T-cell (primary cell): ENCODE measurements at regions not wholly inside any gene's neighbourhood (a gene's known extent, or its start where the extent isn't known, plus 50 kb on each side); places are given as distances from the start of the nearest gene placed in this dataset.

Experiments
- ATAC-seq, 4 experiments: fragments of 200-7000 bp in 3 of 4; fragments of 150-1000 bp in 1 of 4; cut with Tn5 transposase; replicated peaks in 1 of 4; 1 replicate in 3 of 4; 2 replicates in 1 of 4; pipeline ENCODE4 v1.10.0; 2021; ENCODE audit warnings: moderate library complexity in 3 of 4, mild to moderate bottlenecking in 2 of 4, moderate number of reproducible peaks in 1 of 4
- CTCF ChIA-PET, 2 donors: fragments of 300-600 bp; sonication (Branson Sonifier 250); formaldehyde crosslinking; loops; one replicate each; lab custom pipeline; 2022; ENCODE audit warnings: antibody characterized with exemption in 2 of 2; lab: Charles Lee
- POLR2A ChIA-PET, 2 donors: fragments of 300-600 bp; sonication (Branson Sonifier 250); formaldehyde crosslinking; loops; one replicate each; lab custom pipeline; 2022; ENCODE audit warnings: antibody characterized with exemption in 2 of 2; lab: Charles Lee
- DNase-seq, 35 experiments: peaks; one replicate each; pipeline versions ENCODE4 v3.0.0 to v3.0.0-alpha.2; 2013 to 2023
- H3K27ac ChIP-seq: one replicate; pipeline ENCODE4 v1.5.1; 2013; ENCODE audit warnings: low read length
- H3K27me3 ChIP-seq, 2 experiments: replicated peaks in 1 of 2; 1 replicate in 1 of 2; 2 replicates in 1 of 2; pipeline versions ENCODE4 v1.6.1 to v1.7.0; 2013; ENCODE audit warnings: low read length in 1 of 2, mixed read lengths in 1 of 2; ENCODE audit not compliant: control insufficient read depth in 2 of 2, insufficient read depth in 2 of 2; ENCODE audit errors: extremely low read depth in 1 of 2
- H3K36me3 ChIP-seq, 2 donors: 1 replicate in 1 of 2; 2 replicates in 1 of 2; pipeline versions ENCODE4 v1.6.1 to v1.7.0; 2013; ENCODE audit warnings: low read length in 1 of 2; ENCODE audit not compliant: control insufficient read depth in 2 of 2, insufficient read depth in 1 of 2; ENCODE audit errors: extremely low read depth in 1 of 2
- H3K4me1 ChIP-seq, 2 experiments: 1 replicate in 1 of 2; 2 replicates in 1 of 2; pipeline versions ENCODE4 v1.6.1 to v1.7.0; 2013; ENCODE audit warnings: low read length in 2 of 2, mixed read lengths in 1 of 2; ENCODE audit not compliant: insufficient read depth in 2 of 2, control insufficient read depth in 1 of 2; ENCODE audit errors: extremely low read depth in 1 of 2
- H3K4me3 ChIP-seq, 2 donors: 1 replicate in 1 of 2; 2 replicates in 1 of 2; pipeline versions ENCODE4 v1.5.1 to v1.7.0; 2013; ENCODE audit warnings: mild to moderate bottlenecking in 2 of 2, low read length in 1 of 2, moderate library complexity in 1 of 2; ENCODE audit not compliant: control insufficient read depth in 1 of 2; ENCODE audit errors: extremely low read depth in 1 of 2
- H3K9me3 ChIP-seq: 2 replicates; pipeline ENCODE4 v1.7.0; 2013
- H3K27ac Mint-ChIP-seq, 2 donors: one replicate each; pipeline ENCODE4 v1.8.0; 2020 to 2021; ENCODE audit warnings: mild to moderate bottlenecking in 2 of 2, mixed read lengths in 2 of 2
- H3K27me3 Mint-ChIP-seq, 2 donors: one replicate each; pipeline ENCODE4 v1.8.0; 2021 to 2022; ENCODE audit warnings: mixed read lengths in 2 of 2
- H3K36me3 Mint-ChIP-seq: one replicate; pipeline ENCODE4 v1.8.0; 2021; ENCODE audit warnings: mixed read lengths
- H3K4me1 Mint-ChIP-seq, 3 donors: one replicate each; pipeline ENCODE4 v1.8.0; 2020 to 2022; ENCODE audit warnings: mixed read lengths in 3 of 3, mild to moderate bottlenecking in 1 of 3
- H3K4me3 Mint-ChIP-seq, 3 donors: one replicate each; pipeline ENCODE4 v1.8.0; 2020 to 2022; ENCODE audit warnings: mild to moderate bottlenecking in 3 of 3, mixed read lengths in 3 of 3, moderate library complexity in 3 of 3
- H3K9me3 Mint-ChIP-seq, 3 donors: one replicate each; pipeline ENCODE4 v1.8.0; 2020 to 2022; ENCODE audit warnings: mixed read lengths in 3 of 3
- WGBS: methylation state at CpG from one replicate; pipeline ENCODE4 v1.1.5; 2013; ENCODE audit warnings: missing lambda C conversion rate; ENCODE audit not compliant: insufficient coverage; 5-methylcytosine and 5-hydroxymethylcytosine counted together

DNA sequence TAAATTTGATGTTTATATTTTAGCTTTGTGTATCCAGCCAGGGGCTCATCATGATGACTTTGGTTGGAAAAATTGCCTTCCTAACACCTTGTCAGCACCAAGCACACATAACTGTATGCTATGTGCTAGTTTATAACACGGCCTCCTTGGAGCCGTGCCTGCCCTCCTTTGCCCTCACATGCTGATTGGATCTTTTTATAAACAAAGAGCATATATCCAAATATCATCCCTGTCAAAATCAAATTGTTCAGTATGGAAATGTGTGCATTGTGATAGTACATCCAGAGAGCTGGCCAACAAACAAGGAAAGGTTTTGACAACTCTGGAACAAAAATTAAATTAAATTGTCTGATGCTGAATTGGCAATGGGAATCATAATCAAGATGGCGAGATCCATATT, 241.5 kb downstream of the DCDC2C start:
- H3K27me3 Mint-ChIP-seq = peaks cover 4 to 6% of the 10 kb centered on the region in 2 donors
- H3K36me3 Mint-ChIP-seq = no peaks in the 10 kb centered on the region
- ChIA-PET POLR2A (no interaction called here), CTCF (no interaction called here)
- no peaks in the 10 kb centered on the region for H3K9me3 ChIP-seq
- H3K4me1 ChIP-seq = no peaks in the 10 kb centered on the region
- H3K27me3 ChIP-seq = peaks cover 0 to 15% of the 10 kb centered on the region in 2 experiments
- H3K4me3 Mint-ChIP-seq = no peak overlapping the region
- no peak overlapping the region for H3K27ac ChIP-seq
- 100% methylated on average over 1 of the region's 3 CpGs for WGBS
- no peak for DNase-seq
- H3K4me3 ChIP-seq = no peak overlapping the region
- no peak overlapping the region for H3K27ac Mint-ChIP-seq
- ATAC-seq = no peak
- peaks cover 2 to 10% (median 5%) of the 10 kb centered on the region in 3 donors for H3K9me3 Mint-ChIP-seq
- no peaks in the 10 kb centered on the region for H3K36me3 ChIP-seq
- no peaks in the 10 kb centered on the region for H3K4me1 Mint-ChIP-seq

DNA sequence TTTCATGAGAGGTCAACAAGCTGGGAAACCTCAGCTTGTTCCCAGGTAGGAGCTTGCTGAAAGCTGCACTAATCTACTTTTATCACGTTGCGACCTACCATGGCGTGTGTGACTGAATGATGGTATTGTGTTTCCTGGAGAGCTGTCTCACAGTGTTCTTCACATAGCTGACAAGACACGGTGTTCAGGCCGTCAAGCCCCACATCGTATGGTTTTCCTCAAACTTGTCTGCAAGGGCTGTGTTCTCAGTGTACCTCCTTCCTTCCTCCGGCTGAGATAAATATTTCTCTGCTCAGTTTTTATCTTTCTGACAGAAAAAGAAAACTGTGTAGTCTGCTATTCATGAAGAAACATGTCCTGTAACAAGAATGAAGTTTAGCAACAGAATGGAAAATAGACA, 244.8 kb downstream of the DCDC2C start:
- no peak overlapping the region for H3K27ac Mint-ChIP-seq
- no peak for DNase-seq
- POLR2A ChIA-PET = no interaction called here
- CTCF ChIA-PET = no interaction called here
- H3K9me3 ChIP-seq = no peaks in the 10 kb centered on the region
- peaks cover 2% of the 10 kb centered on the region in 2 donors for H3K27me3 Mint-ChIP-seq
- no peaks in the 10 kb centered on the region for H3K36me3 ChIP-seq
- H3K27me3 ChIP-seq = peaks cover 0 to 2% of the 10 kb centered on the region in 2 experiments
- H3K4me3 ChIP-seq = no peak overlapping the region
- no peaks in the 10 kb centered on the region for H3K36me3 Mint-ChIP-seq
- WGBS = 78% methylated on average over 6 of the region's 7 CpGs
- no peak for ATAC-seq
- no peaks in the 10 kb centered on the region for H3K4me1 ChIP-seq
- H3K4me3 Mint-ChIP-seq = no peak overlapping the region
- H3K9me3 Mint-ChIP-seq = peaks cover 2 to 10% (median 8%) of the 10 kb centered on the region in 3 donors
- no peak overlapping the region for H3K27ac ChIP-seq
- no peaks in the 10 kb centered on the region for H3K4me1 Mint-ChIP-seq

DNA sequence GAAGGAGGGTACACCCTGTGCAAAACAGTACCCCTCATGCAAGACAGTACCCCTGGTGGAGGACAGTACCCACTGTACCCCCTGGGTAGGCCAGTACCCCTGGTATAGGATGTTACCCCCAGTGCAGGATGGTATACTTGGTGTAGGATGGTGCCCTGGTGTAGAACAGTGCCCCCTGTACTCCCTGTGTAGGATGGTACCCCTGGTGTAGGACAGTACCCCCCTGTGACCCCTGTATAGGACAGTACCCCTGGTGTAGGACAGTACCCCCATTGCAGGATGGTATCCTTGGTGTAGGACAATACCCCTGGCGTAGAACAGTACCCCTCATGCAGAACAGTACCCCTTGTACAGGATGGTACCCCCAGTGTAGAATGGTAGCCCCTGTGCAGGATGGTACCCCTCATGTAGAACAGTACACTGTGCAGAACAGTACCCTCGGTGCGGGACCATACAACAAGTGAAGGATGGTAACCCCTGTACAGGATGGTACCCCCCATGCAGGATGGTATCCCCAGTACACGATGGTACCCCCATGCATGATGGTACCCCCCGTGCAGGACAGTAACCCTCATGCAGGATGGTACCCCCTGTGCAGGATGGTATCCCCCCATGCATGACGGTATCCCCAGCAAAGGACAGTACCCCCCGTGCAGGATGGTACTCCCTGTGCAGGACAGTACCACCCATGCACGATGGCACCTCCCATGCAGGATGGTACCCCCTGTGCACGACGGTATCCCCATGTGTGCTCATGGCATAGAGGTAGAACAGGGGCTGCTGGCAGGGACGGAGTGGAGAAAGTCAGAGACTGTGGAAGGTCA, 248.0 kb downstream of the DCDC2C start:
- Mint-ChIP-seq H3K27me3 (peaks cover 0 to 3% of the 10 kb centered on the region in 2 donors), H3K27ac (no peak overlapping the region), H3K36me3 (no peaks in the 10 kb centered on the region), H3K4me1 (no peaks in the 10 kb centered on the region), H3K4me3 (no peak overlapping the region), H3K9me3 (peaks cover 0 to 8% (median 2%) of the 10 kb centered on the region in 3 donors)
- WGBS = 89% methylated on average over 10 of the region's 11 CpGs
- no peak for DNase-seq
- no peaks in the 10 kb centered on the region for H3K27me3 ChIP-seq
- ATAC-seq = peak in 1 of 4 experiments; percentile 10
- no peaks in the 10 kb centered on the region for H3K36me3 ChIP-seq
- no peaks in the 10 kb centered on the region for H3K4me1 ChIP-seq
- H3K9me3 ChIP-seq = no peaks in the 10 kb centered on the region
- no peak overlapping the region for H3K4me3 ChIP-seq
- no peak overlapping the region for H3K27ac ChIP-seq
- ChIA-PET CTCF (no interaction called here), POLR2A (no interaction called here)

DNA sequence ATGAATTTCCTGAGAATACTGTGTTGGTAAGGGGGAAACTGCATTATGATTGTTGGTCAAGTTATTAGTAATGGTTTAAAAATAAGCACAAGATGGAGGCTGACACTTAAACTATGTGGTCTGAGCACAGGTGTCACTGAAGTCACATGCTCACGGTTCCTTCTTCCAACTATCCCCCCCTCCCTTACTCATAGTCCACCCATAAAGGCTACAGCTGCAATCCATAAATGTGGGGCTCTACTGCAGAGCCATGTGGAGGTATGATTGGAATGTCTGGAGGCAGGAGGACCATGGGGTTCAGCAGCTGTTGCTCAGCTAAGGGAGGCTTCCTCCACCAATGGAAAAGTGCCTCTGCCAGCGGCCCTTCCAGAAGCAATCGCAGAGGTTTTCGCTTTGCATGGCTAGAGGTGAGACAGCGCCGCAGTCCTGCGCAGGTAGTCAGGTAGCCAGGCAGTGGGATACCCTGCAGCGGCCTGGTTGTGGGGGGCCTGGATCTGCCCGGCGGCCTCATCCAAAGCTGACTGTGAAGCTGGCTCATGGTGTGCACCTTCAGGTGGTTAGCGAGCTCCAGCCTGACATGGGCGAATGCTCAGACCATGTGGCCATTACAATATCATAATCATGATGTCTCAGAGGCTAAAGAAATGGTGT, 249.6 kb downstream of the DCDC2C start:
- 70% methylated on average over 8 of the region's 12 CpGs for WGBS
- CTCF ChIA-PET = no interaction called here

DNA sequence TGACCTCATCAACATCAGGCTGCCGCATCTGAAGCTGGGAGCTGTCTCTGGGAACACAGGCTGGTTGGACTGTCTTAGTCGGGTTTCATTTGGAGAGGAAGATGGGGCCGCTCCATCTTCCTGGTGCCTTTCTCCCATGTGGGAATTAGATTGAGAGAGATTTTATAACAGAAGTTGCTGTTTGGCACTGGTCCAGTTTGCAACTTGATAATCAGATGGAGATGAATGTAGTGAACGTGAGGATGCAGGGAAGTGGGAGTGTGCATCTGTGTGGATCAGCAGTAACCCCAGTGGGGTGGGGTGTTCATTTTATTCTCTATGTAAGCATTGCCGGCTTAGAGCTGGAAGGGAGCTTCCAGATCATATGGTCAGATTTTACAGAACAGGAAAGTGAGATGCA, 250.9 kb downstream of the DCDC2C start:
- Histone ChIP-seq H3K36me3 (no peaks in the 10 kb centered on the region), H3K4me3 (no peak overlapping the region), H3K4me1 (no peaks in the 10 kb centered on the region), H3K27me3 (no peaks in the 10 kb centered on the region), H3K9me3 (no peaks in the 10 kb centered on the region), H3K27ac (no peak overlapping the region)
- H3K36me3 Mint-ChIP-seq = no peaks in the 10 kb centered on the region
- ChIA-PET CTCF (no interaction called here), POLR2A (no interaction called here)
- H3K4me3 Mint-ChIP-seq = no peak overlapping the region
- H3K27me3 Mint-ChIP-seq = peaks cover 0 to 3% of the 10 kb centered on the region in 2 donors
- H3K27ac Mint-ChIP-seq = no peak overlapping the region
- ATAC-seq (no peak), DNase-seq (no peak)
- no peaks in the 10 kb centered on the region for H3K4me1 Mint-ChIP-seq
- H3K9me3 Mint-ChIP-seq = peaks cover 0 to 2% (median 0%) of the 10 kb centered on the region in 3 donors
- WGBS = 70% methylated on average over 3 of the region's 5 CpGs

More for the DNA sequence above, 249.6 kb downstream of the DCDC2C start:
- Histone ChIP-seq H3K9me3 (no peaks in the 10 kb centered on the region), H3K4me3 (no peak overlapping the region), H3K4me1 (no peaks in the 10 kb centered on the region), H3K36me3 (no peaks in the 10 kb centered on the region), H3K27me3 (no peaks in the 10 kb centered on the region), H3K27ac (no peak overlapping the region)
- H3K9me3 Mint-ChIP-seq = peaks cover 0 to 6% (median 2%) of the 10 kb centered on the region in 3 donors
- POLR2A ChIA-PET = no interaction called here
- DNase-seq (no peak), ATAC-seq (no peak)
- peaks cover 0 to 3% of the 10 kb centered on the region in 2 donors for H3K27me3 Mint-ChIP-seq
- H3K36me3 Mint-ChIP-seq = no peaks in the 10 kb centered on the region
- H3K27ac Mint-ChIP-seq = no peak overlapping the region
- H3K4me3 Mint-ChIP-seq = no peak overlapping the region
- H3K4me1 Mint-ChIP-seq = no peaks in the 10 kb centered on the region

DNA sequence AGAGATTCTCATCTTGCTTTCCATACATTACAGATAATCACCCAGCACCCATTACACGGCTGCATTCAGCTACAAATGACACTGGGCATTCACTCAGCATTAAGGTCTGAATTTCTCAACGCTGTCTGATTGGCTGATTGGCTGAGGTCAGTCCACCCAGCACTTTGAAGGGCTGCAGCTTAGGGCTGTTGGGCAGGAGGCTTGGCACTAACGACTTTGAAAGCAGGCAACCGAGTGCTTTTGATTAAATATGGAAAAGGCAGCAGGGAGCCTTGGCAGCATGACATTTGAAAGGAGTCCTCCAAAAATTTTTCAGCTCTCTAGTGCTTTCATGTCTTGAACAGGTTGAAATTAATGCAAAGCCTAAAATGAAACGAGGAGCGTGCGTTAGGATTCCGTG, 253.0 kb downstream of the DCDC2C start:
- H3K4me3 ChIP-seq = no peak overlapping the region
- no peaks in the 10 kb centered on the region for H3K36me3 ChIP-seq
- no peaks in the 10 kb centered on the region for H3K9me3 ChIP-seq
- no peak overlapping the region for H3K27ac ChIP-seq
- Mint-ChIP-seq H3K4me1 (no peaks in the 10 kb centered on the region), H3K4me3 (no peak overlapping the region), H3K36me3 (no peaks in the 10 kb centered on the region), H3K27ac (no peak overlapping the region), H3K27me3 (peaks cover 0 to 3% of the 10 kb centered on the region in 2 donors), H3K9me3 (peaks cover 0 to 2% (median 0%) of the 10 kb centered on the region in 3 donors)
- ATAC-seq (no peak), DNase-seq (no peak)
- POLR2A ChIA-PET = no interaction called here
- CTCF ChIA-PET = no interaction called here
- H3K27me3 ChIP-seq = no peaks in the 10 kb centered on the region
- H3K4me1 ChIP-seq = no peaks in the 10 kb centered on the region
- 84% methylated on average over 6 of the region's 8 CpGs for WGBS
